ENCODE measurements at regions not wholly inside any gene's neighbourhood (a gene's known extent, or its start where the extent isn't known, plus 50 kb on each side); places are given as distances from the start of the nearest gene placed in this dataset.
A peak's percentile ranks its signal among the peaks of the same experiment; 100 is the strongest.
"Not testable (repeated sequence)": the region's sequence is repeated elsewhere in the genome, so short reads cannot be mapped to it uniquely, and the experiment has no call there.

DNA sequence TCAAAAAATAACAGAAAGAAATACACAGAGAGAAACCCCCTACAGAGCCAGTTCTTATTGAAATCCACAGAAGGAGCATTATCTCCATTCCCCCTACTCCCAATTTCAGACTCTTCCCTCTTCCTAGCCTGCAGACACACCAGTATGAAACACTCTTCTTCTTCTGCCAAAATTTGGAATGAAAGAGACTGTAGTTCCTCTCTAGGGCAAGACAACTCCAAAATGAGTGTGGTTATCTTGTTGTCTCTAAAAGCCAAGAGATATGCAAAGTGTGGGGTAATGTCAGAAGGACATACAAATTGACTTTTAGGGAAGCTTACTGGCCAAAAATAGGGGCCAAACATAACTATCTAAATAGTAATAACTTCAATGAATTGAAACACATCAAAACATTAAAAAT, 337.1 kb upstream of the SETBP1 start:
- no peaks in the 10 kb centered on the region for H3K9me3 ChIP-seq (ENCODE audit: control insufficient read depth in 1 of 2, insufficient read depth in 1 of 2, low read length in 2 of 2)
- ATAC-seq (ENCODE audit: poor library complexity): no peak
- H3K36me3 Mint-ChIP-seq (ENCODE audit: low read depth): no peaks in the 10 kb centered on the region
- no peak overlapping the region for H3K4me3 ChIP-seq (ENCODE audit: low read length)
- H3K27me3 ChIP-seq (ENCODE audit: control insufficient read depth in 1 of 2, insufficient read depth in 2 of 2, low read length in 2 of 2): no peaks in the 10 kb centered on the region
- ChIA-PET POLR2A (no interaction called here), CTCF (no interaction called here)
- H3K36me3 ChIP-seq (ENCODE audit: insufficient read depth, low read length): no peaks in the 10 kb centered on the region
- peaks cover 12% of the 10 kb centered on the region for H3K9me3 Mint-ChIP-seq
- H3K4me1 Mint-ChIP-seq (ENCODE audit: low read depth): no peaks in the 10 kb centered on the region
- H3K27ac Mint-ChIP-seq: no peak overlapping the region
- no peak overlapping the region for H3K4me3 Mint-ChIP-seq
- no peak overlapping the region for H3K27ac ChIP-seq (ENCODE audit: low read depth in 1 of 2, low read length in 2 of 2)
- H3K4me1 ChIP-seq (ENCODE audit: insufficient read depth, low read length): no peaks in the 10 kb centered on the region
- H3K27me3 Mint-ChIP-seq: no peaks in the 10 kb centered on the region
- intact Hi-C loops (cut with DNase I, micrococcal nuclease): no loop called here
- TF ChIP-seq, protein P1, sequence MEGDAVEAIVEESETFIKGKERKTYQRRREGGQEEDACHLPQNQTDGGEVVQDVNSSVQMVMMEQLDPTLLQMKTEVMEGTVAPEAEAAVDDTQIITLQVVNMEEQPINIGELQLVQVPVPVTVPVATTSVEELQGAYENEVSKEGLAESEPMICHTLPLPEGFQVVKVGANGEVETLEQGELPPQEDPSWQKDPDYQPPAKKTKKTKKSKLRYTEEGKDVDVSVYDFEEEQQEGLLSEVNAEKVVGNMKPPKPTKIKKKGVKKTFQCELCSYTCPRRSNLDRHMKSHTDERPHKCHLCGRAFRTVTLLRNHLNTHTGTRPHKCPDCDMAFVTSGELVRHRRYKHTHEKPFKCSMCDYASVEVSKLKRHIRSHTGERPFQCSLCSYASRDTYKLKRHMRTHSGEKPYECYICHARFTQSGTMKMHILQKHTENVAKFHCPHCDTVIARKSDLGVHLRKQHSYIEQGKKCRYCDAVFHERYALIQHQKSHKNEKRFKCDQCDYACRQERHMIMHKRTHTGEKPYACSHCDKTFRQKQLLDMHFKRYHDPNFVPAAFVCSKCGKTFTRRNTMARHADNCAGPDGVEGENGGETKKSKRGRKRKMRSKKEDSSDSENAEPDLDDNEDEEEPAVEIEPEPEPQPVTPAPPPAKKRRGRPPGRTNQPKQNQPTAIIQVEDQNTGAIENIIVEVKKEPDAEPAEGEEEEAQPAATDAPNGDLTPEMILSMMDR (IDR thresholded peaks at IDR 0.05): no peak
- no peak for DNase-seq

- DNase-seq (no peak), ATAC-seq (ENCODE audit: poor library complexity) (no peak)
- ChIA-PET POLR2A (no interaction called here), CTCF (no interaction called here)
- no peaks in the 10 kb centered on the region for H3K27me3 Mint-ChIP-seq
- H3K36me3 Mint-ChIP-seq (ENCODE audit: low read depth): no peaks in the 10 kb centered on the region
- Histone ChIP-seq H3K27ac (ENCODE audit: low read depth in 1 of 2, low read length in 2 of 2) (no peak overlapping the region), H3K36me3 (ENCODE audit: insufficient read depth, low read length) (no peaks in the 10 kb centered on the region), H3K9me3 (ENCODE audit: control insufficient read depth in 1 of 2, insufficient read depth in 1 of 2, low read length in 2 of 2) (peaks cover 0 to 7% of the 10 kb centered on the region in 2 experiments), H3K27me3 (ENCODE audit: control insufficient read depth in 1 of 2, insufficient read depth in 2 of 2, low read length in 2 of 2) (no peaks in the 10 kb centered on the region), H3K4me3 (ENCODE audit: low read length) (no peak overlapping the region), H3K4me1 (ENCODE audit: insufficient read depth, low read length) (no peaks in the 10 kb centered on the region)
- no peak overlapping the region for H3K4me3 Mint-ChIP-seq
- no peaks in the 10 kb centered on the region for H3K4me1 Mint-ChIP-seq (ENCODE audit: low read depth)
- intact Hi-C loops (cut with DNase I, micrococcal nuclease): no loop called here
- H3K27ac Mint-ChIP-seq: no peak overlapping the region
- peaks cover 5% of the 10 kb centered on the region for H3K9me3 Mint-ChIP-seq
- TF ChIP-seq, protein P1 (IDR thresholded peaks at IDR 0.05): no peak
Observed at GRCh38 chr18:44356566-44357157, 324.0 kb upstream of the SETBP1 start.

- Mint-ChIP-seq H3K36me3 (ENCODE audit: low read depth) (no peaks in the 10 kb centered on the region), H3K27ac (no peak overlapping the region), H3K4me1 (ENCODE audit: low read depth) (no peaks in the 10 kb centered on the region), H3K27me3 (no peaks in the 10 kb centered on the region), H3K9me3 (no peaks in the 10 kb centered on the region), H3K4me3 (no peak overlapping the region)
- intact Hi-C loops (cut with DNase I, micrococcal nuclease): no loop called here
- Histone ChIP-seq H3K27me3 (ENCODE audit: control insufficient read depth in 1 of 2, insufficient read depth in 2 of 2, low read length in 2 of 2) (no peaks in the 10 kb centered on the region), H3K27ac (ENCODE audit: low read depth in 1 of 2, low read length in 2 of 2) (no peak overlapping the region), H3K4me3 (ENCODE audit: low read length) (no peak overlapping the region), H3K9me3 (ENCODE audit: control insufficient read depth in 1 of 2, insufficient read depth in 1 of 2, low read length in 2 of 2) (peaks cover 0 to 7% of the 10 kb centered on the region in 2 experiments), H3K4me1 (ENCODE audit: insufficient read depth, low read length) (no peaks in the 10 kb centered on the region), H3K36me3 (ENCODE audit: insufficient read depth, low read length) (no peaks in the 10 kb centered on the region)
- POLR2A ChIA-PET: no interaction called here
- DNase-seq (no peak), ATAC-seq (ENCODE audit: poor library complexity) (no peak)
- TF ChIP-seq, protein P1 (IDR thresholded peaks at IDR 0.05): no peak
- CTCF ChIA-PET: no interaction called here
Observed at GRCh38 chr18:44358402-44358801, 322.3 kb upstream of the SETBP1 start.

GRCh38 chr18:44359741-44360140, 320.9 kb upstream of the SETBP1 start:
- CTCF ChIA-PET; H3K27ac ChIP-seq (ENCODE audit: low read depth in 1 of 2, low read length in 2 of 2); H3K27me3 Mint-ChIP-seq; H3K4me3 ChIP-seq (ENCODE audit: low read length); DNase-seq; POLR2A ChIA-PET; H3K9me3 ChIP-seq (ENCODE audit: control insufficient read depth in 1 of 2, insufficient read depth in 1 of 2, low read length in 2 of 2); H3K9me3 Mint-ChIP-seq; H3K27ac Mint-ChIP-seq; H3K27me3 ChIP-seq (ENCODE audit: control insufficient read depth in 1 of 2, insufficient read depth in 2 of 2, low read length in 2 of 2); intact Hi-C loops (cut with DNase I, micrococcal nuclease); H3K4me1 Mint-ChIP-seq (ENCODE audit: low read depth); ATAC-seq (ENCODE audit: poor library complexity); H3K36me3 Mint-ChIP-seq (ENCODE audit: low read depth); H3K4me3 Mint-ChIP-seq; H3K36me3 ChIP-seq (ENCODE audit: insufficient read depth, low read length); H3K4me1 ChIP-seq (ENCODE audit: insufficient read depth, low read length): not testable (repeated sequence)

GRCh38 chr18:44362213-44362612, 318.5 kb upstream of the SETBP1 start:
- H3K36me3 Mint-ChIP-seq (ENCODE audit: low read depth); H3K4me1 Mint-ChIP-seq (ENCODE audit: low read depth); intact Hi-C loops (cut with DNase I, micrococcal nuclease); H3K27me3 Mint-ChIP-seq; H3K9me3 Mint-ChIP-seq; H3K27ac Mint-ChIP-seq; H3K27ac ChIP-seq (ENCODE audit: low read depth in 1 of 2, low read length in 2 of 2); H3K27me3 ChIP-seq (ENCODE audit: control insufficient read depth in 1 of 2, insufficient read depth in 2 of 2, low read length in 2 of 2); H3K9me3 ChIP-seq (ENCODE audit: control insufficient read depth in 1 of 2, insufficient read depth in 1 of 2, low read length in 2 of 2); H3K4me3 ChIP-seq (ENCODE audit: low read length); ATAC-seq (ENCODE audit: poor library complexity); H3K4me1 ChIP-seq (ENCODE audit: insufficient read depth, low read length); H3K36me3 ChIP-seq (ENCODE audit: insufficient read depth, low read length); POLR2A ChIA-PET; H3K4me3 Mint-ChIP-seq; CTCF ChIA-PET: not testable (repeated sequence)
- peak in 1 of 14 experiments; percentile 13 for DNase-seq
